MM.1S (cell line): ENCODE measurements at regions not wholly inside any gene's neighbourhood (a gene's known extent, or its start where the extent isn't known, plus 50 kb on each side); places are given as distances from the start of the nearest gene placed in this dataset.

Source experiments
- DNase-seq: peaks from one replicate; pipeline ENCODE4 v3.0.0-alpha.2; 2015
- H2AFZ ChIP-seq: fragments of 300-600 bp; sonication (generic); 2 replicates; pipeline ENCODE4 v1.6.0; 2016; ENCODE audit warnings: antibody characterized with exemption, low read length
- H3F3A ChIP-seq: fragments of 300-600 bp; sonication (generic); 2 replicates; pipeline ENCODE4 v1.6.1; 2016; ENCODE audit warnings: mild to moderate bottlenecking, antibody characterized with exemption, low read length, moderate library complexity, mixed read lengths; ENCODE audit not compliant: insufficient read depth
- H3K27ac ChIP-seq: fragments of 300-600 bp; sonication (generic); 2 replicates; pipeline ENCODE4 v1.5.1; 2016; ENCODE audit warnings: mild to moderate bottlenecking, low read length
- H3K27me3 ChIP-seq: fragments of 300-600 bp; sonication (generic); replicated peaks from 2 replicates; pipeline ENCODE4 v1.6.0; 2016; ENCODE audit warnings: low read length; ENCODE audit not compliant: insufficient read depth
- H3K36me3 ChIP-seq: fragments of 300-600 bp; sonication (generic); replicated peaks from 2 replicates; pipeline ENCODE4 v1.6.1; 2016; ENCODE audit warnings: mild to moderate bottlenecking, low read length, mixed read lengths; ENCODE audit not compliant: insufficient read depth
- H3K4me1 ChIP-seq: fragments of 300-600 bp; sonication (generic); 2 replicates; pipeline ENCODE4 v1.6.1; 2016; ENCODE audit warnings: low read length, mixed read lengths
- H3K4me2 ChIP-seq: fragments of 300-600 bp; sonication (generic); 2 replicates; pipeline ENCODE4 v1.6.0; 2016; ENCODE audit warnings: low read depth, low read length
- H3K4me3 ChIP-seq: fragments of 300-600 bp; sonication (generic); 2 replicates; pipeline ENCODE4 v1.5.1; 2016; ENCODE audit warnings: low read length, mixed read lengths
- H3K79me2 ChIP-seq: fragments of 300-600 bp; sonication (generic); 2 replicates; pipeline ENCODE4 v1.6.1; 2016; ENCODE audit warnings: mixed run types, low read length, mixed read lengths
- H3K9ac ChIP-seq: fragments of 300-600 bp; sonication (generic); 2 replicates; pipeline ENCODE4 v1.6.1; 2016; ENCODE audit warnings: low read length, mixed read lengths
- H3K9me2 ChIP-seq: fragments of 300-600 bp; sonication (generic); replicated peaks from 2 replicates; pipeline ENCODE4 v1.6.1; 2016; ENCODE audit warnings: mild to moderate bottlenecking, low read length, mixed read lengths; ENCODE audit not compliant: insufficient read depth
- H3K9me3 ChIP-seq: fragments of 300-600 bp; sonication (generic); replicated peaks from 2 replicates; pipeline ENCODE4 v1.6.1; 2016; ENCODE audit warnings: mild to moderate bottlenecking, low read length, mixed read lengths; ENCODE audit not compliant: insufficient read depth
- H4K20me1 ChIP-seq: fragments of 300-600 bp; sonication (generic); 2 replicates; pipeline ENCODE4 v1.6.1; 2016; ENCODE audit warnings: mild to moderate bottlenecking, low read length, moderate library complexity, mixed read lengths; ENCODE audit not compliant: insufficient read depth
- CTCF ChIP-seq: fragments of 300-600 bp; sonication (generic); IDR thresholded peaks from 2 replicates; pipeline ENCODE4 v1.5.1; 2016; ENCODE audit warnings: antibody characterized with exemption, low read length, mixed read lengths
- EZH2 ChIP-seq: fragments of 300-600 bp; sonication (generic); optimal IDR thresholded peaks from 2 replicates; pipeline ENCODE3; 2017; ENCODE audit warnings: low read depth, mild to moderate bottlenecking, antibody characterized with exemption, low read length, mixed read lengths
- EZH2phosphoT487 ChIP-seq: fragments of 300-600 bp; sonication (generic); IDR thresholded peaks from 2 replicates; pipeline ENCODE4 v1.6.1; 2018; ENCODE audit warnings: antibody characterized with exemption, low read length

DNA sequence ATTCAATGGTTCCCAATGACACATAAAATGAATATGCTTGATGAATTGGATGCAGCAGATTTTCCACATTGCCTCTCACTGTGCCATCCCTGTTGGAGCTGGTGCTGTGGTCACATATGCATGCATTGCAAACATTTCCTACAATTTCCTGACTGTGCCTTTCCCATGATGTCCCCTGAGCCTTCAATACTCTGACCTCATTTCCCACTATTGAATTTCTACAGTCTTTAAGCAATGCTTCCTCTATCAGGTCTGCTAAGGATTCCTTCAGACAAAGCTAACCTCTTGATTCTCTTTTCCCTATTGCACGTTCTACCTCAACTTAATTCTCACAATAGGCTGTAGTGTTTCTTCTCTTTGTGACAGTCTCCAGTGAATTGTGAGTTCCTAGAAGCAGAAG lies 342.5 kb upstream of the CRIM1 start:
- no peaks in the 10 kb centered on the region for H3K9me3 ChIP-seq
- H3K4me3 ChIP-seq, result no peak overlapping the region
- no peak overlapping the region for H3K27ac ChIP-seq
- TF ChIP-seq EZH2, result no peak
- no peak for TF ChIP-seq EZH2phosphoT487
- no peak for TF ChIP-seq CTCF
- no peaks in the 10 kb centered on the region for H4K20me1 ChIP-seq
- no peaks in the 10 kb centered on the region for H3K79me2 ChIP-seq
- no peak for DNase-seq
- no peak overlapping the region for H2AFZ ChIP-seq
- no peaks in the 10 kb centered on the region for H3K9me2 ChIP-seq
- no peaks in the 10 kb centered on the region for H3K36me3 ChIP-seq
- no peak overlapping the region for H3K4me2 ChIP-seq
- no peaks in the 10 kb centered on the region for H3K27me3 ChIP-seq
- H3K4me1 ChIP-seq, result no peaks in the 10 kb centered on the region
- H3F3A ChIP-seq, result no peaks in the 10 kb centered on the region
- no peak overlapping the region for H3K9ac ChIP-seq

DNA sequence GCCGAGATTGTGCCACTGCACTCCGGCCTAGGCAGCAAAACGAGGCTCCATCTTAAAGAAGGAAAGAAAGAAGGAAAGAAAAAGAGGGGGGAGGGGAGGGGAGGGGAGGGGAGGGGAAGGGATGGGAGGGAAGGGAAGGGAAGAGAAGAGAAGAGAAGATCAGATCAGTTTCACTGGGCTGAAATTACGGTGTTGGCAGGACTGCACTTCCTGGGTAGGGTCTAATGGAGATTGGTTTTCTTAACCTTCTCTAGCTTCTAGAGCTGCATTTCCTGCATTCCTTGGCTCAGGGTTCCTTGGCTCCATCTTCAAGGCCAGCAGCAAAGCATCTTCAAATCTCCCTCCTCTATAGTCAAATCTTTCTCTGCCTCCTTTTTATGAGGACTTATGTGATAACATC lies 349.1 kb upstream of the CRIM1 start:
- H3K9ac ChIP-seq, result no peak overlapping the region
- H4K20me1 ChIP-seq, result no peaks in the 10 kb centered on the region
- no peaks in the 10 kb centered on the region for H3F3A ChIP-seq
- no peak overlapping the region for H3K4me3 ChIP-seq
- no peak overlapping the region for H3K4me2 ChIP-seq
- H3K9me2 ChIP-seq, result no peaks in the 10 kb centered on the region
- no peak for DNase-seq
- TF ChIP-seq EZH2 (no peak), EZH2phosphoT487 (no peak), CTCF (no peak)
- no peaks in the 10 kb centered on the region for H3K27me3 ChIP-seq
- no peaks in the 10 kb centered on the region for H3K79me2 ChIP-seq
- no peak overlapping the region for H3K27ac ChIP-seq
- H3K4me1 ChIP-seq, result no peaks in the 10 kb centered on the region
- H3K36me3 ChIP-seq, result no peaks in the 10 kb centered on the region
- no peak overlapping the region for H2AFZ ChIP-seq
- H3K9me3 ChIP-seq, result no peaks in the 10 kb centered on the region

GRCh38 chr2:36002941-36003340 lies 352.6 kb upstream of the CRIM1 start:
- no peaks in the 10 kb centered on the region for H3K4me1 ChIP-seq
- no peaks in the 10 kb centered on the region for H4K20me1 ChIP-seq
- H3K4me2 ChIP-seq, result no peak overlapping the region
- H3K9me2 ChIP-seq, result no peaks in the 10 kb centered on the region
- H3K9ac ChIP-seq, result no peak overlapping the region
- H3K9me3 ChIP-seq, result no peaks in the 10 kb centered on the region
- no peak for TF ChIP-seq EZH2
- no peak for TF ChIP-seq CTCF
- no peak for TF ChIP-seq EZH2phosphoT487
- no peak overlapping the region for H3K27ac ChIP-seq
- no peaks in the 10 kb centered on the region for H3K36me3 ChIP-seq
- H3K4me3 ChIP-seq, result no peak overlapping the region
- H3K79me2 ChIP-seq, result no peaks in the 10 kb centered on the region
- H2AFZ ChIP-seq, result no peak overlapping the region
- H3K27me3 ChIP-seq, result no peaks in the 10 kb centered on the region
- DNase-seq, result no peak
- H3F3A ChIP-seq, result no peaks in the 10 kb centered on the region
